OCI-LY1 (cell line): ENCODE measurements at regions not wholly inside any gene's neighbourhood (a gene's known extent, or its start where the extent isn't known, plus 50 kb on each side); places are given as distances from the start of the nearest gene placed in this dataset.

Experiments
- H2AFZ ChIP-seq: fragments of 200-600 bp; sonication (generic), shearing (Covaris generic); 2 replicates; pipeline ENCODE4 v1.6.0; 2014; ENCODE audit warnings: antibody characterized with exemption, mild to moderate bottlenecking, low read length
- H3F3A ChIP-seq: fragments of 200-600 bp; sonication (generic), shearing (Covaris generic); 2 replicates; pipeline ENCODE4 v1.6.0; 2014; ENCODE audit warnings: mild to moderate bottlenecking, antibody characterized with exemption, low read length, moderate library complexity; ENCODE audit not compliant: insufficient read depth
- H3K27ac ChIP-seq: fragments of 200-600 bp; sonication (generic); 2 replicates; pipeline ENCODE4 v1.5.1; 2014; ENCODE audit warnings: low read length, mixed run types, mild to moderate bottlenecking, low read depth; ENCODE audit not compliant: poor library complexity, severe bottlenecking
- H3K27me3 ChIP-seq: fragments of 200-600 bp; sonication (generic); 2 replicates; pipeline ENCODE4 v1.6.0; 2014; ENCODE audit warnings: antibody characterized with exemption, mild to moderate bottlenecking, low read length, moderate library complexity; ENCODE audit not compliant: insufficient read depth
- H3K36me3 ChIP-seq: fragments of 200-600 bp; sonication (generic); 2 replicates; pipeline ENCODE4 v1.6.1; 2014; ENCODE audit warnings: mild to moderate bottlenecking, antibody characterized with exemption, low read length, moderate library complexity, mixed read lengths; ENCODE audit not compliant: insufficient read depth
- H3K4me1 ChIP-seq: fragments of 200-600 bp; sonication (generic); 2 replicates; pipeline ENCODE4 v1.5.1; 2014; ENCODE audit warnings: mild to moderate bottlenecking, low read length, moderate library complexity; ENCODE audit not compliant: insufficient read depth, severe bottlenecking
- H3K4me2 ChIP-seq: fragments of 200-600 bp; sonication (generic), shearing (Covaris generic); 2 replicates; pipeline ENCODE4 v1.6.1; 2014; ENCODE audit warnings: low read length
- H3K4me3 ChIP-seq: fragments of 200-600 bp; sonication (generic); 2 replicates; pipeline ENCODE4 v1.5.1; 2014; ENCODE audit warnings: low read length, low read depth, mild to moderate bottlenecking, mixed read lengths; ENCODE audit not compliant: poor library complexity, severe bottlenecking
- H3K79me2 ChIP-seq: fragments of 200-600 bp; shearing (Covaris generic); 2 replicates; pipeline ENCODE4 v1.6.1; 2016; ENCODE audit warnings: mixed run types, low read length, mixed read lengths; ENCODE audit not compliant: insufficient read depth
- H3K9ac ChIP-seq: fragments of 200-600 bp; sonication (generic), shearing (Covaris generic); 2 replicates; pipeline ENCODE4 v1.6.1; 2014; ENCODE audit warnings: mild to moderate bottlenecking, low read length, mixed read lengths
- H3K9me2 ChIP-seq: fragments of 200-600 bp; sonication (generic), shearing (Covaris generic); 2 replicates; pipeline ENCODE4 v1.6.1; 2014; ENCODE audit warnings: low read depth, mild to moderate bottlenecking, low read length, mixed read lengths
- H3K9me3 ChIP-seq: fragments of 200-600 bp; shearing (Covaris generic); 2 replicates; pipeline ENCODE4 v1.6.1; 2014; ENCODE audit warnings: low read length, mixed read lengths
- H4K20me1 ChIP-seq: fragments of 200-600 bp; sonication (generic), shearing (Covaris generic); 2 replicates; pipeline ENCODE4 v1.6.0; 2016; ENCODE audit warnings: mild to moderate bottlenecking, low read length; ENCODE audit not compliant: insufficient read depth
- CTCF ChIP-seq: fragments of 200-600 bp; sonication (generic), shearing (Covaris generic); IDR thresholded peaks from 2 replicates; pipeline ENCODE4 v1.5.1; 2017; ENCODE audit warnings: mild to moderate bottlenecking, antibody characterized with exemption, low read length, moderate library complexity, mixed read lengths
- EZH2 ChIP-seq: fragments of 200-600 bp; sonication (generic), shearing (Covaris generic); IDR thresholded peaks from 2 replicates; pipeline ENCODE4 v1.8.0; 2017; ENCODE audit warnings: borderline replicate concordance, mixed run types, mild to moderate bottlenecking, antibody characterized with exemption, low read length, moderate library complexity, mixed read lengths

- H4K20me1 ChIP-seq, result no peaks in the 10 kb centered on the region
- no peaks in the 10 kb centered on the region for H3K27me3 ChIP-seq
- no peaks in the 10 kb centered on the region for H3K9me3 ChIP-seq
- H3K4me3 ChIP-seq, result no peak overlapping the region
- H3K4me1 ChIP-seq, result no peaks in the 10 kb centered on the region
- no peaks in the 10 kb centered on the region for H3K9me2 ChIP-seq
- no peak overlapping the region for H3K27ac ChIP-seq
- no peaks in the 10 kb centered on the region for H3K36me3 ChIP-seq
- H3F3A ChIP-seq, result no peaks in the 10 kb centered on the region
- no peaks in the 10 kb centered on the region for H3K79me2 ChIP-seq
- H2AFZ ChIP-seq, result no peak overlapping the region
- H3K4me2 ChIP-seq, result no peak overlapping the region
- no peak for TF ChIP-seq CTCF
- TF ChIP-seq EZH2, result no peak
- H3K9ac ChIP-seq, result no peak overlapping the region
Observed at GRCh38 chr5:124303366-124303765, 443.1 kb downstream of the ZNF608 start.

- no peaks in the 10 kb centered on the region for H3K9me2 ChIP-seq
- no peak overlapping the region for H3K4me3 ChIP-seq
- no peaks in the 10 kb centered on the region for H3K27me3 ChIP-seq
- TF ChIP-seq EZH2 (no peak), CTCF (no peak)
- H3K4me2 ChIP-seq, result no peak overlapping the region
- H2AFZ ChIP-seq, result no peak overlapping the region
- H3F3A ChIP-seq, result no peaks in the 10 kb centered on the region
- no peak overlapping the region for H3K9ac ChIP-seq
- no peaks in the 10 kb centered on the region for H4K20me1 ChIP-seq
- no peaks in the 10 kb centered on the region for H3K36me3 ChIP-seq
- H3K4me1 ChIP-seq, result no peaks in the 10 kb centered on the region
- no peaks in the 10 kb centered on the region for H3K9me3 ChIP-seq
- H3K27ac ChIP-seq, result no peak overlapping the region
- H3K79me2 ChIP-seq, result no peaks in the 10 kb centered on the region
Observed at GRCh38 chr5:124302533-124302932, 443.9 kb downstream of the ZNF608 start.

GRCh38 chr5:124301850-124302249, 444.6 kb downstream of the ZNF608 start:
- Histone ChIP-seq H3K27me3 (no peaks in the 10 kb centered on the region), H2AFZ (no peak overlapping the region), H3K9me2 (no peaks in the 10 kb centered on the region), H3K4me3 (no peak overlapping the region), H3K4me1 (no peaks in the 10 kb centered on the region), H3F3A (no peaks in the 10 kb centered on the region), H3K9me3 (no peaks in the 10 kb centered on the region), H3K79me2 (no peaks in the 10 kb centered on the region), H3K36me3 (no peaks in the 10 kb centered on the region), H4K20me1 (no peaks in the 10 kb centered on the region), H3K4me2 (no peak overlapping the region), H3K9ac (no peak overlapping the region), H3K27ac (no peak overlapping the region)
- TF ChIP-seq CTCF, result no peak
- TF ChIP-seq EZH2, result no peak
